ENCODE measurements at regions not wholly inside any gene's neighbourhood (a gene's known extent, or its start where the extent isn't known, plus 50 kb on each side); places are given as distances from the start of the nearest gene placed in this dataset.
"Not testable (repeated sequence)": the region's sequence is repeated elsewhere in the genome, so short reads cannot be mapped to it uniquely, and the experiment has no call there.

DNA sequence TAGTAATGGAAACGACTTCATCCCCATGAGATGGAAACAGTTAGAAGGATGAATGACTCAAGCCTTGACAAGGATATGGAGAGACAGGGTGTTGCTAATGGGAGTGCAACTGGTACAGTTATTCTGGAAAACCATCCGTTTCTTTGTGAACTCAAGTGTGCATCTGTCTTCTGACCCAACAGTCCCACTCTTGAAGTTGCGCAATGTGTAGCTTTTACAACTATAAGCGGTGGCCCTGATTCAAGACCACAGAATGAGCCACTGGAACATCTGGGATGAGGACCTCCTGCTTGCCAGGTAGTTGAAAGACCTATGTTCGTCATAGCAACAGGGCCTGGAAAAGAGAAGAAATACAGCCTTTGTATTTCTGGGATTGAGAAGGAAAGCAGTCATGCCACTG lies 115.8 kb upstream of the GMDS start:
- DNase-seq: no peak

DNA sequence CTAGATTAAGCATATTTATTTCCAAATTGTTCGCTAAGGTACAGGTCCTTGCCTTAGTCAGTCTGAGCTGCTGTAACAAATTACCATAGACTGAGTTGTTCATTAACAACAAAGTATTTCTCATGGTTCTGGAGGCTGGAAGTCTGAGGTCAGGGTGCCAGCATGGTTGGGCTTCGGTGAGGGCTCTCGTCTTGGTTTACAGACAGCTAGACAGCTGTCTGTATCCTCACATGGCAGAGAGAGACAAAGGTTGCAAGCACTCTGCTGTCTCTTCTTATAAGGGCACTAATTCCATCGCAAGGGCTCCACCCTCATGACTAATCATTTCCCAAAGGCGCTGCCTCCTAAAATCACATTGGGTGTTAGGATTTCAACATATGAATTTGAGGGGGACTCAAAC lies 115.3 kb upstream of the GMDS start:
- no peak for DNase-seq

DNA sequence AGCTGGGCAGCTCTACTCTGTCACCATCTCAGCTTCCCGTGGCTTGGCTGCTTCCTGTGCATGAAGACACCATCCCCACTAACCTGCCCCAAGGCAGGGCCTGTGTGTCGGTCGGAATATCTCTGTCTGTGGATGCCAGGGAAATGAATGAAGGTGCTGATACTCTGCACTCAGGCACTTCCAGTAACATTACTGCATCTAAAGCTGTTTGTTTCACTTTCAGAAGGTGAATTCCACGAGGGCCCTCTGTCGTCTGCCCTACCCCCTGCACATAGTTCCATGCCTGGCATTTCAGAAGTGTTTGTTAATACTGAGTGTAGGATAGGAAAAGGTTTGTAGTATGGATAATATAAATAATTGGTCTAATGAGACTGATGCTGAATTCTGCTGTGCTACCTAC lies 114.7 kb upstream of the GMDS start:
- no peak for DNase-seq

DNA sequence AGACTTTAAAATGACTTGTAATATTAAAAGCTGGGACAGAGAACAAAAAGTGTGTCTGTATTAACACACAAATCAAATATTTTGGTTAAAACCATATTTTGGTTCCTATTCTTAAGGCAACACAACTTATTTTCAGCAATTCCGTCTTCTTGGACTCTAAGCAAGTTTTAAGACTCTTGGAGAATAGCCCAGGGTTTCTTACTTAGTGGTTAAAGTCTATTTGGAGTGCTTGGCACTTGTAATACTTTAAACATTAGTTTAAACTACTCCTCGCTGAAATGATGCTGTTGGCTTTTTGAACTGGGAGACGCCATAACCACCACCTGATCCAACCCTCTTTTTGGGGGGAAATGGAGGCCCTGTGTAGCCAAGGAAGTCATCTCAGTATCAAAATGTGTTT lies 109.7 kb upstream of the GMDS start:
- DNase-seq: no peak

DNA sequence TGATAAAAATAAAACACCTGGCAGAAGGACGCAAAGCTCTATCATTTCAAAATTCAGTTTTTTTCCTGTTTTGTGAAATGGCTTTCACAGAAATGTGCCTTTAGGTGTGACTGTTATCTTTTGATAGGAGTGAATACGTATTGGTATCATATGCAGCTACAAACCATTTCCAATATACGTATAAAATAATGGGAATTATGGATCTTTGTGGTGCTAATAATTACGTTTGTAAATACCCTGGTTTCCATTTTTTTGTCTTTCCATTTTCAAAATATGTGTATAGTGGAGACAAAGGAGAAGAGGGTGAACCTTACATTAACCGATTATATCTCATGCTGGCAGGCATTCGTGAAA lies 108.7 kb upstream of the GMDS start:
- DNase-seq: no peak

DNA sequence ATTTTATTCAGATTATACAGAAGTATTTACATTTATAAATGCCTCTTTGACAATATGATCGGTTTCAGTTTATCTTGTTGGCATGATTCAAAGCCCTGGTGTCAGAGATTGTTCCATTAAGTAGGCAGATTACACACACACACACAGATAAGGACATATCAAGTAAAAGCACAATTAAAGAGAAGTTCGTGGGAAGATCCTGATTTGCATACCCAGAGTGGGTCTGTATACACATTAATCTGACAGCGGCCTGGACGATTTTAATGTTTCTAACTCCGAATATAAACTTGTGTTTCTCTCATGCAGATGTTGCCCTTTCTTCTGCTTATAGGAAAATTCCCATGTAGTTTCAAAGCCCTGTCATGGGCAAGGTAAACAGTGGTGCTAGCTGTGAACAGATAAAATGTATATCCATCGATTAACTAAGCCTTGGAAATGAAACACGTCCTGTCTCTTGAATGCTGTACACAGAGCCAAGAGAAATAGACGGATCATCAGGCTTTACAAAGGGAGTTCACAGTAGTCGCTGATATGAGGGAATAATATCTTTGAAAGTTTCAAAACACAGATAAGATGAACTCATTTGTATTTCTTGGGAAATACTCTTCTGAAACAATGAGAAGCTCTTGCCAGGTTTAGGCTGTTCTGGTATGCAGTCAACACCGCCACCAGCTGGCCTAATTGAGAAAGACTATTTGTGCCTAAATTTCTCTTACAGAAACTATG lies 108.2 kb upstream of the GMDS start:
- DNase-seq: peak; percentile 7 to 63

DNA sequence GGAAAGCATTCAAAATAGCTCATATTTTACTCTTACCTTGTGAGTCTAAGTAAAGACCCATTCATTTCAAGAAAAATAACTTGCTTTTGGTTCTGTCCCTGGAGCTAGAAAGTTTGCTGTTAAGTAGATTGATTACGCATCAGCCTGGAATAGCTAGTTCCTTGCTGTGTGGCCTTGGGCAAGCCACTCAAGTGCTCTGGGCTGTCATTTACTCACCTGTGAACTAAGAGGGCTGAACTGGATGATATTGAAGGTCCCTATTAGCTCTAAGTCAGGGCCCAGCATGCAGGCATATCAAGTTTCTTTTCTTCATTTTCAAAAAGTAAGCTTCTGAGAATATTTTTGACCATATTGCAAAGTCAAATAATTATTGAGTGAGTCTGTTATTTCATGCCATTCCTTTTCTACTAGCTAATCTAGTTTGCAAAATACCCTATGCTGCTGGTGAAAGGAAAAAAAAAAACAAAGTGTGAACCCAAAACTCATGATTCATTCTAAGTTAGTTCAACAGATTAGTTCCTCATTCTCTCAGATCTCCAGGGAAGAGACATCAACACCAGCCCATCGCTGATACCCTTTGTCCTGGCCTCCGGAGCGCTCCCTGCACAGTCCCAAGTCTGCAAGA lies 106.5 kb upstream of the GMDS start:
- DNase-seq: no peak

DNA sequence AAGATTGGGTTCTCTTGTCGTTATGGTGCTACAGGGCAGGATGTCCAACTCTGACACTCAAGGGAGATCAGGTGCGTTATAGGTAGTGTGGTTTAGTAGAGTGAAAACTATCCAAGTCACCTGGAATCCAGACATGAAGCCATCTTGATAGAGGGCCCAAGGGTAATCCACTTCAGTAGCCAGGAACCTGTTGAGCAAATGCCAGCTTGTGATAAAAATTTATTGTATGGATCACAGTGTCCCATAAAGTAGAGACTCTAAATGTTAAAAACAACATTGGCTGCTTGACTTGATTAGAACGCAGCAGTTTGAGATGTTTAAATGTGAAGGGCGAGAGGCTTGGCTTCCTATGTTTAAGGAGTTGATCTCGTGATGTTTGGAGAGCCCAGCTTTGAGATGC lies 105.7 kb upstream of the GMDS start:
- DNase-seq: no peak

DNA sequence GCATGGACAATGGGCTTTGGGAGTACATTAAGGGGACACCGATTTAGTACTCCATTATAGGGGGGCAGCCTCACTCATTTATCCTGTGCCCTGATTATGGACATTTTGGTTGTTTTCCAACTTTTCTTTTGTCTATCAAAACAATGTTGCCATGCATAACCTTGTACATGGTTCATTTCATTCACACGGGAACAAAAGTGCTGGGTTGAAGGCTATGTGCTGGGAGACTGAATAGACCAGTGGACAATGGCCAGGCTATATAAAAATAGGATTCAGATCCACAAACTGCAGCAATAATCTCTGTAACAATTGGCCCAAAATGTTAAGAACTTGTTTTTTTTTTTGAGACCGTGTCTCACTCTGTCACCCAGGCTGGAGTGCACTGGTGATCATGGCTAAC lies 100.7 kb upstream of the GMDS start:
- DNase-seq: no peak

DNA sequence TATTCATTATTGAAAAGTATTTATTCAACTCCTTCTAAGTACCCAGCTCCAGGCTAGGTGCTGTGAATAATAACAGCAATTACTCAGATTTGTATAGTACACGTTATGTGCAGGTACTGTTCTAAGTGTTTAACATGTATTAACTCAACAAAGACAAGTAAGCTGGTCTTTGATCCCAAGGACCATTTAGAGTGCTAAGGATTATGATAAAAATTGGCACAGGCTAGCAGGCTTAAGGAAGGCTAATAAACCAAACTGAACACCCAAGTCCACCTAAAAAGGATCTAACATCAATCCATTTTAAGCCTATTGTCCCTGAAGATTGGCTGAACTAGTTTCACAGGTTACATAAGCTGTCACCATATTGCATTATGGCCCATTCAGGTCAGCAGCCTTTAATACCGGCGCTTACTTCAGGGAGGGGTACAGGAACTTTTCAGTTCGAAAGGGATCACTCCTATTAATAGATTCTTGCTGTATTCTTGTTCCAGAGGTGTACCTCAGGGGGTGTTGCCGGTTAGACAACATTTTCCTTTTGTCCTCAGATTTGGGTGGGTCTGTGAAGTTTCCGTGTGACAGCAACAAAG lies 99.0 kb upstream of the GMDS start:
- DNase-seq: no peak

DNA sequence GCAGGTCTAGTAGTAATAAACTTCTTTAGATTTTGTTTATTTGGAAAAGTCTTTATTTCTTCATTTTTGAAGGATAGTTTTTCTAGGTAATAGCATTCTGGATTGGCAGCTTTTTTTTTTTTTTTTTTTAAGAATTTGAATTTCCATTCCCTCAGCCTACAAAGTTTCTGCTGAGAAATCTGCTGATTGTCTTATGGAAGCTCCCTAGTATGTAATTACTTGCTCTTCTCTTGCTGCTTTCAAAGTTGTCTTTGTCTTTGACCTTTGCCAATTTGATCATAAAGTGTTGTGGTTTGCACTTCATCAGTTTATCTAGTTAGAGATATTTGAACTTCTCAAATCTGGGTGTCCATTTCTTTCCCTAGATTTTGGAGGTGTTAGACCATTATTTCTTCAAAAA lies 82.2 kb upstream of the GMDS start:
- DNase-seq: no peak

DNA sequence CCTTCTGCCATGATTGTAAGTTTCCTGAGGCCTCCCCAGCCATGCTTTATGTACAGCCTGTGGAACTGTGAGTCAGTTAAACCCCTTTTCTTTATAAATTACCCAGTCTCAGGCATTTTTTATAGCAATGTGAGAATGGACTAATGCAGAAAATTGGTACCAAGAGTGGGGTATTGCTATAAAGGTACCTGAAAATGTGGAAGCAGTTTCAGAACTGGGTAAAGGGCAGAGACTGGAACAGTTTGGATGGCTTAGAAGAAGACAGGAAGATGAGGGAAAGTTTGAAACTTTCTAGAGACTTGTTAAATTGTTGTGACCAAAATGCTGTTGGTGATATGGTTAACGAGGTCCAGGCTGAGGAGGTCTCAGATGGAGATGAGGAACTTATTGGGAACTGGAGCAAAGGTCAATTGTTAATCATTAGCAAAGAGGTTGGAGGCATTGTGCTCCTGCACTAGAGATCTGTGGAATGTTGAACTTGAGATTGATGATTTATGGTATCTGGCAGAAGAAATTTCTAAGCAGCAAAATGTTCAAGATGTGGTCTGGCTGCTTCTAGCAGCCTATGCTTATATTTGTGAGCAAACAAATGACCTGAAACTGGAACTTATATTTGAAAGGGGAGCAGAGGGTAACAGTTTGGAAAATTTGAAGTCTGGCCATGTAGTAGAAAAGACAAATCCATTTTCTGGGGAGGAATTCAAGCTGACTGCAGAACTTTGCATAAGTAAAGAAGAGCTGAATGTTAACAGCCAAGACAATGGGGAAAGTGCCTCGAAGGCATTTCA lies 79.0 kb upstream of the GMDS start:
- DNase-seq: no peak

DNA sequence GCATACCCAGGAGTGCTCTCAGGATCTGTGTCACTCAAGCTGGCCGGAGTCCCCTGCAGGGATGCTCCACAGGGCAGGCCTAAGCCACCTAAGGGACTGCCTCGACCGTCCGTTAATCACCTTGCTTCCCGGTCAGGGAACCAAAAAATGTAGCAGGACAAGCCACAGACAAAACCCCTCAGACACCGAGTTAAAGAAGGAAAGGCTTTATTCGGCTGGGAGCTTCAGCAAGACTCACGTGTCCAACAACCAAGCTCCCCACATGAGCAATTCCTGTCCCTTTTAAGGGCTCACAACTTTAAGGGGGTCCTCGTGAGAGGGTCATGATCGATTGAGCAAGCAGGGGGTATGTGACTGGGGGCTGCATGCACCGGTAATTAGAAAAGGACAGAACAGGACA lies 72.1 kb upstream of the GMDS start:
- not testable (repeated sequence) for DNase-seq

DNA sequence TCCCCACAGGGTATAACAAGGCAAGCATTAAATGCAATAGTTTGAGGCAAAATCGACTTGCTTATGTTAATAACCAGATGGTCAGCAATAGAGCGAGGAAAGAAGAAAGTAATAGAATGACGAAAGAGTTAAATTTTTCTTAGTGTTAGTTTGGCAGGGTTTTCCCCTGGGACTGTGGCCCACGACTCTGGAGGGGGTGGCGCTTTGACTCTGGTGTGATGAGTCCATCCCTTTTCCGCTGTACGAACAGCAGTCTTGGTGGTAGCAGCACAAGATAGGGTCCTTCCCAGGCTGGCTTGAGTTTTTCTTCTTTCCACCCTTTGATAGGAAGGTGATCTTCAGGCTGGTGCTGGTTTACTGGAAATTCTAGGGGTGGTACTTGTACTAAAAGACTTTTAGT lies 69.2 kb upstream of the GMDS start:
- no peak for DNase-seq

DNA sequence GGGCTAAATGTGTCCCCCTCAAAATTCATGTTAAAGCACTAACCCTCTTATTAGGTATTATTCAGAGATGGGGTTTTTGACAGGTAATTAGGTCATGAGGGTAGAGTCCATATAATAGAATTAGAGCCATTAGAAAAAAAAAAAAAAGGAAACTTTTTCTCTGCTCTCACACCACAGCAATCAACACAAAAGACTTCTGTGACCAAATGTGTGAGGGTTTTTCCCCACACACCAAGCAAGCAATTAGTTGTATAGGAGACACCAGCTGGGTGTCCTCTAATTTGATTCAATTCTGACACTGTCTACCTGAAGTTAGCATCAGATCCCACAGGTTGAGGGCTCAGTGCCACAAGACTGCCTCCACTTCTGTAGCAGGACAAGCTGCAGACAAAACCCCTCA lies 64.6 kb upstream of the GMDS start:
- DNase-seq: no peak

DNA sequence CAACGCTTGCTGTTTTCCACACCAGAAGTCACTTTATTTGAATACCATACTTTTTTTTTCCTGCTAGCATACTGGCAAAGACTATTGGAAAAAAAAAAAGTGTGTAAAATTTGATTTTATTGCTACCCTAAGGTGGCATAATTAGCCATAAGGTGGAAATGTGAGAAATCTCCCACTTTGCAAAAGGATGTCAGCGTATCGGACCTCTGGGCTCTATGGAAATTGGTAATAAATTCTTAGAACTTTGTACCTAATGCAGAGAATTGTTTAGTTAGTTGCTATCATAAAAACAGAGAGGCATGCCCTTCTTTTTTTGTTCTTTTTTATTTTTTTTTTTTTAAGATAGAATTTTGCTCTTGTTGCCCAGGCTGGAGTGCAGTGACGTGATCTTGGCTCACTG lies 63.7 kb upstream of the GMDS start:
- no peak for DNase-seq

DNA sequence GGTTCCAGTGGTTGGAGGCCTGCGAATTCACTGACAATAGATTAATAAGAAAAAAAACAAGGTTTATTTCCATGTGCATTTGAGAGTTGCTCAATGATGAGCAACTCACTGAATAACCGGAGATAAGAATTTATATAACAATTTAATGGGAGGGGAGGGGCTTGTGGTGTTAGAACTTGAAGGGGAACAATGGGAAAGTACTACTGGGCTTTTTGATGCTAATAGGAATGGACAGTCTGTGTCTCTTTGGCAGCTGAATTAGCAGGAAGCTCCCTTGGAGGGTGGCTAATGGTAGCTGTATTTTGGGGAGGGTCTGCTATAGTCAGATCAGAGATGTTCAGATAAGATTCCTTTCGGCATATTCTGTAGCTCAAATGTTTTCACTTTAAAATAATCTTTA lies 62.4 kb upstream of the GMDS start:
- no peak for DNase-seq

DNA sequence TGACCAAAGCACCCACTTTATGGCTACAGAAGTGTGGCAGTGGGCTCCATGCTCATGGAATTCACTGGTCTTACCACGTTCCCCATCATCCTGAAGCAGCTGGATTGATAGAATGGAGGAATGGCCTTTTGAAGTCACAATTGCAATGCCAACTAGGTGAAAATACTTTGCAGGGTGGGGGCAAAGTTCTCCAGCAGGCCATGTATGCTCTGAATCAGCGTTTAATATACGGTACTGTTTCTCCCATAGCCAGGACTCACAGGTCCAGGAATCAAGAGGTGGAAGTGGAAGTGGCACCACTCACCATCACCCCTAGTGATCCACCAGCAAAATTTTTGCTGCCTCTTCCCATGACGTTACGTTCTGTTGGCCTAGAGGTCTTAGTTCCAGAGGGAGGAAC lies 60.5 kb upstream of the GMDS start:
- no peak for DNase-seq

DNA sequence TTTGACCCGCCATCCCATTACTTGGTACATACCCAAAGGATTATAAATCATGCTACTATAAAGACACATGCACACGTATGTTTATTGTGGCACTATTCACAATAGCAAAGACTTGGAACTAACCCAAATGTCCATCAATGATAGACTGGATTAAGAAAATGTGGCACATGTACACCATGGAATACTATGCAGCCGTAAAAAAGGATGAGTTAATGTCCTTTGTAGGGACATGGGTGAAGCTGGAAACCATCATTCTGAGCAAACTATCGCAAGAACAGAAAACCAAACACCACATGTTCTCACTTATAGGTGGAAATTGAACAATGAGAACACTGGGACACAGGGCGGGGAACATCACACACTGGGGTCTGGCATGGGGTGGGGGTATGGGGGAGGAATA lies 57.1 kb upstream of the GMDS start:
- DNase-seq: not testable (repeated sequence)

DNA sequence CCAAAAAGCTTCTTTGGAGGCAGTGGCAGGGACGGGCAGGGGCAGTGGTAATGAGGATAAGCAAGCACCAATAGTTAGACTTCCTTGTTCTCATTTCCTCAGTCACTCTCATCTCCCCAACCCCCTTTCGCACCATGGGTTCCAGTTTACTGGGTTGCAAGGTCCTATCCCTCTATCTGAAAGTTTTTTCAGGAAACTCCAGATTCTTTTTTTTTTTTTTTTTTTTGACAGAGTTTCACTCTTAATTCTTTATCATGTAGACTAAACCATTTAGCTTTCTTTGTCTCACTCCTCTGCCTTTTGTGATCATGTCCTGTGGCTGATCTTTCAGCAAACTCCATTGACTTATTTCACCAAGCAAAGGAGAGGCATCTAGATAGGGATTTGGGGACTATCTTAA lies 51.4 kb upstream of the GMDS start:
- DNase-seq: no peak
